NOMO-1 treated with DMSO at 0.1 percent for 48 hours (cell line): ENCODE measurements at regions not wholly inside any gene's neighbourhood (a gene's known extent, or its start where the extent isn't known, plus 50 kb on each side); places are given as distances from the start of the nearest gene placed in this dataset.
"Not testable (repeated sequence)": the region's sequence is repeated elsewhere in the genome, so short reads cannot be mapped to it uniquely, and the experiment has no call there.

ENCODE experiments used
- DNase-seq: peaks from one replicate; lab custom pipeline; 2025; ENCODE audit not compliant: unreplicated experiment; lab: John Stamatoyannopoulos, UW

DNA sequence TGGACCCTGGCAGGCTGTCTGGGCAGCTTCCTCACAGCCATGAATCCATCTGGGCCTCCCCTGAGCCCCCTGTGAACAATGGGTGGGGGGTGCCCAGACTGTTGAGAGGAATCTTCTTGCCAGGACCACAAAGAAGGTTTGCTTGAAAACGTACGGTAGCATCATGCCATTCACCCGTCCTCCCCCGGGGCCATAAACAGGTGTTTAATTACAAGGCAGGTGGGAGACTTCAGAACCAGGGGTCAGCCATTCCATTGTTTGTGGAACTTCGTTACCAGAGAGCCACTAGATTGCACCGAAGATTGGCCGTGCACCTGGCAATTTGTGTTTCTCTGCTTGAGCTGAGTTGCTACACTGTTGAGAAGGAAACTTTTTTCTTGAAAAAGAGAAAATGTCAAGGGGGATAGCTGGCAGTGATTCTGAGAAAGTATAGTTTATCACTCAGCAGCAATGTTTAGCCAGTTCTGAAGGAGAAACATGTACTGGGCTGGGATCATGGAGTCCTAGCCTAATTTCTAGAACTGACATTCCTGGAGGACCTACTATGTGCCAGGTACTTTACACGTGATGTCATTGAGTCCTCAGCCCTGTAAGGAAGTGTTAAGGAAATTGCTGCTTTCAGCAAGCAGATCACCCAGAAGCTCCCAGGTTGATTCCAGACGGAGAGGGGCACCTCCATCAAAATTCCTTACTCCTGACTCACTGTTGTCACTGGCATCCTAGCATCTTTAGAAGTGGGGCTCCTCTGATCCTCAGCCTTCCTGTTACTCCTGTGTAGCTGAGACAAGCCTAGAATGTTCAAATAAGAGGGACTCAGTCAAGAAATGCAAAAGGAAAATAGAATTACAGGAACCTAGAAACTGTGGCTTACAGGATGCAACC lies 103.8 kb upstream of the UBE2E1 start:
- no peak for DNase-seq

DNA sequence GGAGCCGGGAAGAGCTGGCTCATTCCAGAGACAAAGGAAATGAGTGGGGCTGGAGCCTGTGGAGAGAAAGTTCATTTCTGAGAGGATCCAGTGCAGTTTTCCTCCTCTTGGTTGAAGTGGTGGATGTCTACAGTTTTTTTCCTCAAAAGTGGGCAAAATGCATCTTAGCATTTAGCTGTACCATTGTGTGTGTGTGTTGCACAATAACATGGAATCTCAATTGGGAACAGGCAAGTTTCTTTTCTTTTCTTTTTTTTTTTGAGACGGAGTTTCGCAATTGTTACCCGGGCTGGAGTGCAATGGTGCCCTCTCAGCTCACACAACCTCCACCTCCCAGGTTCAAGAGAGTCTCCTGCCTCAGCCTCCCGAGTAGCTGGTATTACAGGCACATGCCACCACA lies 101.5 kb upstream of the UBE2E1 start:
- DNase-seq: no peak

DNA sequence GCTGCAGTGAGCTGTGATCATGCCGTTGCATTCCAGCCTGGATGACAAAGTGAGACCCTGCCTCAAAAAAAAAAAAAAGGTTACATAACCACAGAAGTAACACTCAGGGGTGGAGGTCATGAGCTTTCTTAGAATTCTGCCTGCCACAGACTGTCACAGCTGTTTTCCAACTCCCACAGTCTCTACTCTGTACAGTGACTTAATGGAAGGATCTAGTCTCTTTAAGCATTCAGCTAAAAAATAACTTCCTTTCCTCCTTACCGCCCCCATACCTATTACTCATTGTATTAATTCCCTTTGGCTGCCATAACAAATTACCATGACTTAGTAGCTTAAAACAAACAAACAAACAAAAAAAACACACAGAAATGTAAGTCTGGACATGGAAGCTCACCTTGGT lies 99.6 kb upstream of the UBE2E1 start:
- no peak for DNase-seq

DNA sequence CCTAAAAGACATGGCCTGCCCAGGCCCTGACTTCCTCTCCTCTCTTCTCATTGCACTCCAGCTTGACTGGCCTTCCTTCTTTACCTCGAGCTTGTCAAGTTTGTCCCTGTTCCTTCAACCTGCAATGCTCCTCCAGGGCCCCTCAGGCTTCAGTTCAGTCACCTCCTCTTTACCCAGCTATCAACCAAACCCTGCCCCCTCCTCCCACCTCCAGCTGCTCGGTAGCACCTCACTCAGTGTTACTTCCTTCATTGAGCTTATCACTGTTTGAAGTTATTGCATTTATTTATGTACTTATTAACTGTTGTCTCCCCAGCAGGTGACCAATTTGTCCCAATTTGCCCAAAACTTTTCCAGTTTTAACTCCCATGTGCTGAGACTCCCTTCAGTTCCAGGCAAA lies 95.8 kb upstream of the UBE2E1 start:
- no peak for DNase-seq

DNA sequence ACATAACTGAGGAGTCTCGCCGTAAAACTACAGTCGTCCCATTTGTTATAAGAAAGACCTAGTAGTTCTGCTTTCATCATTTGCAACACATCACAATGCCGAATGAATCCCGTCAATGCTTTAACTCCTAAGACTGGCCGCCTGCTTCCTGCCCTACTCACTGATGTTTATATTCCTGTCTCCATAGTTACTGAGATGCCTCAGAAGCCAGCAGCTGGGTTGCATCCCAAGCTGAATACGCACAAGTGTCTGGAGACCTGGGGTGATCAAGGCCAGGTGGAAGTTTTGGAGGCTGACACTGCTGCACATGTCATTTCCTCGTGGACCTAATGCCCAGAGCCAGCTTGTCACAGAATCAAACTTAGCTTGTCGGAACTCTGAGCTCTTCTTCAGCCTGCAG lies 95.2 kb upstream of the UBE2E1 start:
- no peak for DNase-seq

DNA sequence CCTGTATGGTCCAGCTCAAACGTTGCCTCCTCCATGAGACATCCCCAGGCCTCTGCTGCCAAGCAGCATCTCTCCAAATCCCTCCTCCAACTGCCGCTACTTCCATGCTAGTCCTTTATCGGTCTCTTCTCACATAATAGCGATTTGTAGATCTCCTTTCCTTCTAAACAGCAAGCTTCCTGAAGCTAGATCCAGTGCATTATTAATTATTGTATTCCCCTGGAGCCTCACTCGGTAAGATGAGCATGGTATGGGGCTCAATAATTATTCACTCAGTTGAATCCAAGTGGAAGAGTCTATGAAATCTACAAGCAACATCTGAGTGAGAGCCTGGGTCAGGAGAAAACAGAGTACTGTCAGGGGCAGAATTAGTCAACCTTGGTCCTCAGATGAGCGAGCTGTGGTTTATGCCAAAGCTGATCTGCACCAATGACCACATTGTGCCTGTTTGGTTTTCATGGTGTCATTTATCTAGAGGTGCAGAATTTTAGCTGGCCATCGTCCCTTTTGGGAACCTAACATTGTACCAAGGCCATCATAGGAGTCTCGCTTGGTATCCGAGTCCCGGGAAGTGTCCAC lies 93.8 kb upstream of the UBE2E1 start:
- no peak for DNase-seq

DNA sequence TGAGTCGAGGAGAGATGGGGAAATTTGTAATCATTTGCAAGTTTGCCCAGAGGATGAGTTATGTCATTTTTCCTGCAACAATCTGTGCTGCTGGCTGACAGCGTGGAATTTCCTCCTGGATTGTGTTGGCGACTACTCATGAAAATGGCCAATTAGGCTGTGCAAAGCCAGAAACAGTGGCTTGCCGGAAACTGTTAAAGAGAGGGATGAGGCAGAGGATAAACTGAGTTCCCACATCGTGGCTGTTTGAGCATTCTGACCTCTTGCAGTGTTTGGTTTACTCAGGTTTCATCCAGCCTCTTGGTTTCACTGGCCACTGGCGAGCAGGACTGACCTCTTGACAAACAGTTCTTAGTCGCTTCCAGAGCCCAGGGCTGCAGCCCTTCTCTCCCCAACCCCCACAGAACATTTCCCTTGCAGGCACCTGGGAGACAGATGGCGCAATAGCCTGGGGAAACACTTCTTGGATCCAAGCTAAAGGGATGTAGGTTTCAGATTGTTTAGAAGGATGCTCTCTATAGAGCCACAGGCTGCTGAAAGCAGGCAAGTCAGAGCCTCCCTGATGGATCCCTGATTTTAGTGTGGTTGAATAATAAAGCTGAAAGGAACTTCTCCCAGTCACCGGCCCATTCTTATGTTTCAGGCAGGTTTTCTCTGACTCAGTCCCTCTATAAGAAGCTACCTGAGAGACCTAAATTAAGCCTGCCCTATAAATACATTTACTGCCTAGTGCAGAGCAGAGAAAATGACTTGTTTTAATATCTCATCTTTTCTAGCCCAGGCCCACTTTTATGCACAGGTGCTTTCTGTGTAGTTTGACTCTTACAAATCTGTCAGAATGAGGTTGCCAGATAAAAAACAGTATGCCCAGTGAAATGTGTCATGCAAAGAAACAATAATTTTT lies 92.8 kb upstream of the UBE2E1 start:
- no peak for DNase-seq

DNA sequence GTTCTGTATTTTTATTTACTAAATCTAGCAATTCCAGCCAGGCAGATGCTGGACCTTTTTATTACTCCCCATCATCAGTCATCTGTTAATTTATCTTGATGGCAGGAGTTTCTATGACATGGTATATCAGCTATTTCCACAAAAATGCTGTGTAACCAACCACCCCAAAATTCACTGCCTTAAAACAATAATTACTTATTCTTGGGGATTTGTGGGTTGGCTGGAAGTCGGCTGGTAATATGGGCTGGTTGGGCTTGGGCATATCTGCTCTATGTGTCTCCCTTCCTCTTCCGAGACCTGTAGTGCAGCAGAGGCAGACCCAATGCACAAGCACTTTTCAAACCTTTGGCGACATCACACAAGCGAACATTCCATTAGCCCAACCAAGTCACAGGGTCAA lies 92.1 kb upstream of the UBE2E1 start:
- DNase-seq: no peak

DNA sequence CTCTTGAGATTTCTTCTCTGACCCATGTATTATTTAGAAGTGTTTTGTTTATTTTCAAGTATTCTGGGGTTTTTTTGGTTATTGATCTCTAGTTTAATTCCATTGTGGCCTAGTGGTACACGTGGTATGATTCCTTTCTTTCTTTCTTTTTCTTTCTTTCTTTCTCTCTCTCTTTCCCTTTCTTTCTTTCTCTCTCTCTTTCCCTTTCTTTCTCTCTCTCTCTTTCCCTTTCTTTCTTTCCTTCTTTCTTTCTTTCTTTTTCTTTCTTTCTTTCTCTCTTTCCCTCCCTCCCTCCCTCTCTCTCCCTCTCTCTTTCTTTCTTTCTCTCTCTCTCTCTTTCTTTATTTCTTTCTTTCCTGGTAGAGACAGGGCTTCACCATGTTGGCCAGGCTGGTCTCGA lies 85.7 kb upstream of the UBE2E1 start:
- DNase-seq: no peak

DNA sequence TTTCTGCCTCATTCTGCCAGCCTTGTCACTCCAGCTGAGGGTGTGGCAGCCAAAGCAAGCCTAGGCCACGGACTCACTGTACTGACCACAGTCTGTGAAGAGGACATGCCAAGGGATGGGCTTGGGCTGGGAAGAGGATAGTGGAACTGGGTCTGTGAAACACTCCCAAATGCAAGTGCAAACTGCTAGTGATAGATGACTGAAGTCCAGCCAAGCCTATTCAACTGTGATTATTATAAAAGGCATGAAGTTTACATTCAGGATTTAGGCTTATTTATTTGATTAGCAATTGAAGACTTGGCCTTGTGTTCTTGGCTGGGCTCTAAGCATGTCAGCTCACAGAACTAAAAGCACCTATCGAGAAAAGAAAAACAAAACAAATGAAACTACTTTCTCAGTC lies 84.9 kb upstream of the UBE2E1 start:
- no peak for DNase-seq

DNA sequence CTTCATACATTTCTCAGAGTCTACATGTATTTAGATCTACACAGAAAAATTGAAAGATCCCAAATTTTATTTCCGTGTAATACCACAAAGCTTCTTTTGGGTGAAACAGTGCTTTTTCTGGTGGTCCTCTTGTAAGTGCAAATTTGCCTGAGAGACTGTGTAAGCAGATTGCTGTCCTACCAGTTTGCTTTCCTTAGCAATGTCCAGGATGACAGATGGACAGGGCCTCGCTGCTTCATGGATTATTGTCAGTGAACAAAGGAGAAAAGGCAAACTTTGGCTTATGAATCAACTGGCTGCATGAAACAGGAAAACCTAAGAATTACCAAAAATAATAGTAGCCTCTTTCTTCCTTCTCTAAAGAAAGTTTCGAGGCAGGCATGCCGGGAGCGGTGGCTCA lies 82.6 kb upstream of the UBE2E1 start:
- DNase-seq: no peak

DNA sequence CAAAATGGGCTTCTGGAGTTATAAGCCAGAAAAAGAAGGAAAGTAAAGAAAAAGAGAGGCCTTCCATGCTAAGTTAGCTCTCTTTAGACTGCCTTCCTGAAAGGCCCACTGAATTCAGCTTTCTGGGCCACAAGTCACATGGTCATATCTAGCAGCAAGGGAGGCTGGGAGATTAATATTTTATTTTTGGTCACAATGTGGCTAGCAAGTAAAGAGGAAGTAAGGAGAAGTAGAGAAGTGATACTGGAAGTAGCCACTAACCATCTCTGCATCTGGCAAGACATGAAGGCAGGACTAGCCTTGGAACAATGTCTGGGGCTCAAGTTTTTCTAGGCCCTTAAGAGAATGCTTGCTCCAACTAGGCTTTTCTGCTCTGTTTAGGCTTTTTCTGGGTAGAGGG lies 81.8 kb upstream of the UBE2E1 start:
- DNase-seq: peak; percentile 93

DNA sequence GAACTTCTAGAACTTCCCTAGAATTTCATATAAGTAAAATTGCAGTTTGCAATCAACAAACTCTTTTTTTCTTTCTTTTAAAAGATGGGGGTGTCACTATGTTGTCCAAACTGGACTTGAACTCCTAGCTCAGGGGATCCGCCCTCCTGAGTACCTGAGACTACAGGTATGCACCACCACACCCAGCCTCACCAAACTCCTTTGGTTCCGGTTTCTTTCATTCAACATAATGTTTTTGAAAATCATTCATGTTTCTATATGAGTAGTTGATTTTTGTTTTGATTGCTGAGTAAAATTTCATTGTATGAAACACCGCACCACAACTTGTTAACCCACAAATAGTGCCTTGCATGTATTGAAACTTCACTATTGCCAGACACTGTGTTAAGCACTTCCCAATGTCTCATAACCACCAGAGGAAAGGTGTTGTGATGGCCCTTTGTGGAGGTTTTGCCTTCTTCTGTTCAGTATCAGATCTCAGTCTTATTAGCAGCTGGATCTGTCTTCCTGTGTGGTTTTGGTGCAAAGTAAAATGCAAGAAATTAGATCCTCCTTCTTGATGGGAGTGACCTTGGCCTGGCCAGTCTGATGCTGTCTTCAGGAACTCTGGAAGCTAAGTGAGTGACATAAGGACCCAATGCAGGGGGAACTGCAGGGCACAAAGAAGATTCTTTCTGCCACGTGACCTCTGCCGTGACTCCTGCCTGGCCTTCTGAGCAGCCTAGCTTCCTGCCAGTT lies 78.8 kb upstream of the UBE2E1 start:
- DNase-seq: peak; percentile 8

DNA sequence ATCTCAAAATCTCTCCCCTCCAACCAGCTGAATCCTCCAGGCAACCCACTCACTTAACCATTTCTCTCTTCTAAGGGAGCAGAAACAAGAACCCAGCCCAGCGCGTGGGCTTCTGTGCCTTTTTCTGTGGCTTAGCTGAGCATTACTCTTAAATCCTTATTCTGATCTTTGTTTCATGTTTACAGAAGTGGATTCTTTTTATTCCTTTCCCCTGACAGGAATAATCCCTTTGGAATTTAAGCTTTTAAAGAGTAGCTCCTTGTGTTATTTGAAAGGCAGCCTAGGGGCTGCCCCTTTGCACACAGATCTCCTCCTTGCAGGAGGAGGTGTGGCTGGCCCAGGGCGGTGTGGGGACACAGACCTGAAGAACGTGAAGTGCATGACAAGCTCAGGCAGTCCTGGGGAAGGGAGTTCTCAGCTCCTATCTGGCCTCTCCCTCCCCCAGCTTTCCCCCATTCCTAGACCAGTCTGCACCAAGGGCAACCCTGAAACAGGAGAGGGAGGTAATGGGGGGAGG lies 77.1 kb upstream of the UBE2E1 start:
- no peak for DNase-seq

DNA sequence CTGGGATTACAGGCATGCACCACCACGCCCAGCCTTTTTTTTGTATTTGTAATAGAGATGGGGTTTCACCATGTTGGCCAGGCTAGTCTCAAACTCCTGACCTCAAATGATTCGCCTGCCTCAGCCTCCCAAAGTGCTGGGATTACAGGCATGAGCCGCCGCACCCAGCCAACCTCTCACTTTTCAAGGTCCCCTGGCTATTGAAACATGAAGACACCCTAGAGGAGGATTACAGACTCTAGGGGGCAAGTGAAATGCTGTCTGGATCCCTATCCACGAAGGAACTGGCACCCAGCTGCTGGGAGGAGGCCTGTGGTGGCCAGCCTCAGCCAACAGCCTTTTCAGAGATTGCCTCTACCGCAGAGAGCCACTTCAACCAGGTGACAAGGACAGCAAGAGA lies 76.4 kb upstream of the UBE2E1 start:
- DNase-seq: not testable (repeated sequence)

DNA sequence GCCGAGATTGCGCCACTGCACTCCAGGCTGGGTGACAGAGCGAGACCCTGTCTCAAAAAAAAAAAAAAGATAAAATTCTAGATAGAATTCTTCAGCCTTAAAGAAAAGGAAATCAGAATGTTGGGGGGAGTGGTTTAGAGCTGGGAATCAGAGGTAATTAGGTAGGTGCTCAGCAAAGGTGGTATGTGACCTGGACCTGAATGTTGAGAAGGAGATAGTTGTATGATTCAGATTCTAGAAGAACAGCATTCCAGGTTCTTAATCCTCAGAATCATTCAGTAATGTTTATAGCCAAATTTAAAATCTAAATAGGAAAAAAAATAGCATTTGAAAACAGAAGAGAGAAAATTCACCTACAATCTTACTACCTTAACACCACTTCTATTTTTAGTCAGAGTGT lies 71.3 kb upstream of the UBE2E1 start:
- no peak for DNase-seq

DNA sequence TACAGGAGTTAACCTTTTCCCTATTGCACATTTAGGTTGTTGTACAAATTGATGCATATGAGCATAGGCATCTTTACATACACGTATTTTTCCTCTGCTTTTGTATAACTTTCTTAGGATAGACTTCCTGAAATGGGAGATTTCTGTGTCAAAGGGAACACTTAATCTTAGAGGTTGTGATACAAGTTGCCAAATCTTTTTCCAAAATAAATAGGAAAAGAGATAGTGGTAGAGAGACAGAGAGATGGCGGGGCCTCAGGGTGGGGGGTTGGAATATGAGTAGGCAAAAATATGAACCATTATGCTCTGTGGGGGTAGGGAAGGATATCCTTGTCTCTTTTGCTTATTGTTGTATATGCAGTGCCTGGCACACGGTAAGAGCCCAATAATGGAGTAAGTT lies 70.7 kb upstream of the UBE2E1 start:
- DNase-seq: no peak

DNA sequence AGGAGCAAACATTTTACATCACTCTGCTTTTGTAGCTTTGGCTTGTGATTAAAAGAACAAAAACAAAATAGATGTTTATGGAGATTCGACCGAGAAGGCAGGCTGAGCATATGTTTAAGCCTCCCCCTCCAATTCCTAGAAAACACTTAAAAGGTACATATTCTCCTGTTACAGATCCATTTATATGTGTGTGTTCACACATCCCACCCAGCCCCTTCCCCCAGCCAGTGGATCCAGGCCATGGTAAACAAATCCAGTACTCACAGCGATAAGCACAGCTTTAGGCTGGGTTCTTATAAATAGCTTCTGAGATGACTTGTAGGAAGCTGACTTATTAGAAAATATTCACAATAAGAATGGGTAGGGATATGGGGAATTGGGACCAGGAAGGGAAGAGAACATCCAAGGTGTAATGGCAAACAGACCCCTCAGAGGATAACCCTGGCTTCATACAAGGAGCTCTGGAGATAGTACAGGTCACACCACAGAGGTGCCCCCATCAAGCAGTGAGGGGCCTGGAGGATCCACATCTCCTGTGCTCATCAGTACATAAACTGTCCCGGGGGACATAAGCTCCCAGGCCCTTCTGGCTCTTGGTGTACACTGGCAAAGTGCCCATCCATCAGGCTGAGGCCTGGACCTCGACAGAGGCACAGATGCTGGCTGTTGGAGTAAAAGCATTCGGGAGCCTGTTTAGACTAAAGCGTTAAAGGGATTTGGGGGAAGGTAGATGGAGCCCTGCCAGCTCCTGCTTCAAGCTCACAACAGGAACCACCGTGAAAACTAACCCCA lies 70.0 kb upstream of the UBE2E1 start:
- DNase-seq: no peak

DNA sequence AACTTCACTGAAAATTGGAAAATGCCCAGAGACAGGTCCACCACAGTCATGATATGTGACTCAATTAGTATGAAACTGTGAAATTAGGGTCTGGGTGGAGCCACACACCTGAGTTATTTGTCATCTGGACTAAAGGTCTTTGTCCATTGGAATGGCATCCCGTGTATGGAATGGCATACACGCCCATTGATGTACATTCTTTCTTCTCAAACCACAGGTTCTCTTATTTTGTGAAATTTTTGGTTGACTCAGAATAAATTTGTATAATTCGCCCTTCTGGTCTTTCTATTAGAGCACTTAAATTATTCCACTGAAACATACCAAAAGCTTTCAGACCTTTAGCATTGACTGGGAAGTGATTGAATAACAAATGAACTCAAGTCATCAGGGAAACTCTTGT lies 66.8 kb upstream of the UBE2E1 start:
- DNase-seq: no peak

DNA sequence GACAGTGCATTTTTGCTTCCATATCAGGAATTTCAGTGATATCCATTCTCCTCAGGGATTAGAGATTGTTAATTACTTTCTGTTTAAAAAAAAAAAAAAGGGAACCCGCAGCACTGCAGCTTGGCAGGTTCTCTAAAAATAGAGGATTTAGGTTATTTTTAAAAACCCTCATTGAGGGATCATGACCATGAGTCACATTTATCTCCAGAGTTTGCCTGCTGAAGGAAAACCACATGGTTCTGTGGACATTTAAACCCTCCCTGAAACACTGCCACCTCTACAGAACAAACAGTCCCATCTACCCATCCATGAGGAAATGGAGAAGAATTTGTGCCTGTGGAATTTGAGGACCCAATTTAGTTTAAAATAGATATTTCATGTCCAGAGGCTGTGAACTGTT lies 66.2 kb upstream of the UBE2E1 start:
- DNase-seq: peak; percentile 67
